GM21381 (cell line): ENCODE measurements at regions not wholly inside any gene's neighbourhood (a gene's known extent, or its start where the extent isn't known, plus 50 kb on each side); places are given as distances from the start of the nearest gene placed in this dataset.
A peak's percentile ranks its signal among the peaks of the same experiment; 100 is the strongest.
"Not testable (repeated sequence)": the region's sequence is repeated elsewhere in the genome, so short reads cannot be mapped to it uniquely, and the experiment has no call there.

Experiments
- ATAC-seq: cut with Tn5 transposase; IDR thresholded peaks from one replicate; pipeline ENCODE4 v1.9.1; 2021; ENCODE audit warnings: mild to moderate bottlenecking, moderate library complexity; ENCODE audit not compliant: unreplicated experiment

DNA sequence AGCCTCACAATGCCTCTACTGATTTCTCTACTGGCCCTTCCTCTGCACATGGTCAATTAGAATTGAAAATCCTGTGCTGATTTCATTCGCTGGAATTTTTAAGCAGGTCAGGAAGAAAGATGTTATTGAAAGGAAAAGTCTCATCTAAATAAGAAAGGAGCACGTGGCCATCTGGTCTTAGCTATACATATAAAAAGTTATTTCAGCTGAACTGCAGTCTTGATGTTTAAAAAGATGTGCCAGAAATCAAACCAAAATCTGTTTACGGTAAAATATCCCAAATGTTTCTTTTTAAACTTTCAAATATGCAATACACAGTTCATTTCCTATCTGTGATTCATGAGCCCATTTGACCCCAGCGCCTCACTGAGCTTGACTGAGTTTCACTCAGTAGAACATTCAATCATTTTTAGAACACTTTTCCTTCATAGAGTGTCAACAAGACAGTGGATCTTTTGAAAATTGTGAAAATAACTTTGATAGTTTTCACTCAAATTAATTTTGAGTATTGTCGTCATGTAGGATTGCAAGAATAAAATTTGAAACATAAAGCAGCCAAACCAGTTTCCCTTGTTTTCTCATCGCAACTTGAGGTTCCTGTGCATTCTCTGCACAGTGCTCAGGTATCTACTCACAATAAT is 293.6 kb downstream of the PTPRC start:
- ATAC-seq = no peak

DNA sequence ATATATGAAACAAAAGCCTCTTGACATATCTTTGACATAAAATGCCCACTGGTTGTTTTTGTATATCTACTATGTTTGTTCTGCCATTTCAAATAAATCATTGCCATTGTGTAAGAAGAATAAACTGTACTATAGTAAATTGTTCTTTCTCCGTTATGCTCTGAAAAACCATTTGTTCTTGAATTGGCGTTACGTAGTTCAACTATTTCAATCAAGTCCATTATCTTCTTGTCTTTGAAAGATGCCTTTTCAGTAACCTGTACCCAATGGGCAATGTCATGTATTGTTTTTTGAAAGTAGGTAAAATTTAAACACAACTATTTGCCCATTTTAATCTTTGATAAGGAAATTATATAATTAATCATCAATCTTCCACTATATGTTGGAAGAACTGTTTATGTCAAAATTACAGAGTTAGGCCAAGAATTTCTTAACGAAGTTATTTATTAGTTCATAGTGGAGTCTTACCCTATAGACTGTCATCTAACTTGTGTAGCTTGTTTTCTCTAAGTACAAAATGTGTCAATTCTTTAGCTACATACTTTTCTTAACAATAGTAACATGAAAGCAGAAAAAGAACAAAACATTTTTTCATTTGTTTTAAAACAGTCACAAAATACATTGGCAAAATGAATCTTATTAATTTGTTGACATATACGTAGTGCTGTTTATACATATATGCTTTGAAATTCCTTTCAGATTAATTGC is 294.8 kb downstream of the PTPRC start:
- no peak for ATAC-seq

- ATAC-seq = no peak
Observed at GRCh38 chr1:198934426-198934825, 295.6 kb downstream of the PTPRC start.

GRCh38 chr1:198934901-198935305 is 296.1 kb downstream of the PTPRC start:
- ATAC-seq = no peak

DNA sequence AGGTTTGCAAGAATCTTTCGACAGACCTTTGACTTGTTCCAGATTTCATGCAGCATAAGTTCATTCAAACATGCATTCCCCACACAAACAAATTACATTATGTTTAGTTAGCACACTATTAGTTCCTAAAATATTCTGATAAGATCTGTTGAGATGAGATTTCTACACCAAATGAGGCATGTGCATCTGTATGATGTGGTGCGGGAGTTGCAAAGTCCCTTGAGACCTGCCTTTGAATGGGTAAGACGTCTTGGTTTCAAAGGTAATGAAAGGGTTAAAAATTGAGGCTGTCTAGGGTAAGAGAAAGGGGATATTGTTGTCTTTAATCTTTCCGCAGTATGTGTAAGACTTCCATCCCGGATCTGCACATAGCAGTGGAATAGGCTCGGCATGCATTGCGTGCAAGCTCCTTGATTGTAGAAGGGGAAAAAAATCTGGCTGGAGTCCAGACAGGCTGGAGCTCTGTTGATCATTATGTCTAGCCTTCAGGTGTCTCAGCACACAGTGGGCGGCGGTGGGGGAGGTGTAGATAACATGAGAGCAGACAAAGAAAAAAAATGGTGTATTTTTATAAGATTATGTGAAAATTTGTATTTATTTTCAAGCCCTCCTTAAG is 296.6 kb downstream of the PTPRC start:
- ATAC-seq = peak; percentile 53

- ATAC-seq = no peak
Observed at GRCh38 chr1:198936371-198937083, 297.7 kb downstream of the PTPRC start.

GRCh38 chr1:198937231-198938031 is 298.6 kb downstream of the PTPRC start:
- ATAC-seq = peak; percentile 82

GRCh38 chr1:198939286-198939685 is 300.4 kb downstream of the PTPRC start:
- no peak for ATAC-seq

DNA sequence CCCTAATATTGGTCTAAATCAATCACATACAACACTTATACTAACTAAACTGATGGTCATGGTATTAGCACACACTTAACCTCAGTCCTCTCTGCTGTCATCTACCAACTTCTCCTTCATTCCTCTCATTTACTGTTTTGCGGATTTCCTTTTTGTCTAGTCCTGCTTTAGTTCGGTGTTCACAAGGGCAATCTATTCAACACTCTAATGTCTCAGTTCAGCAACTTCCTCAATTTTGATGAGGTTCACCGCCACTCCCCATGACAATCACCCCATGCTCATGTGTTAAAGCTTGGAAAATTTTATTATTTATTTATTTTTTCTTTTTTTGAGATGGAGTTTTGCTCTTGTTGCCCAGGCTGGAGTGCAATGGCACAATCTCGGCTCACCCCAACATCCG is 301.1 kb downstream of the PTPRC start:
- no peak for ATAC-seq

GRCh38 chr1:198942466-198942865 is 303.6 kb downstream of the PTPRC start:
- no peak for ATAC-seq

DNA sequence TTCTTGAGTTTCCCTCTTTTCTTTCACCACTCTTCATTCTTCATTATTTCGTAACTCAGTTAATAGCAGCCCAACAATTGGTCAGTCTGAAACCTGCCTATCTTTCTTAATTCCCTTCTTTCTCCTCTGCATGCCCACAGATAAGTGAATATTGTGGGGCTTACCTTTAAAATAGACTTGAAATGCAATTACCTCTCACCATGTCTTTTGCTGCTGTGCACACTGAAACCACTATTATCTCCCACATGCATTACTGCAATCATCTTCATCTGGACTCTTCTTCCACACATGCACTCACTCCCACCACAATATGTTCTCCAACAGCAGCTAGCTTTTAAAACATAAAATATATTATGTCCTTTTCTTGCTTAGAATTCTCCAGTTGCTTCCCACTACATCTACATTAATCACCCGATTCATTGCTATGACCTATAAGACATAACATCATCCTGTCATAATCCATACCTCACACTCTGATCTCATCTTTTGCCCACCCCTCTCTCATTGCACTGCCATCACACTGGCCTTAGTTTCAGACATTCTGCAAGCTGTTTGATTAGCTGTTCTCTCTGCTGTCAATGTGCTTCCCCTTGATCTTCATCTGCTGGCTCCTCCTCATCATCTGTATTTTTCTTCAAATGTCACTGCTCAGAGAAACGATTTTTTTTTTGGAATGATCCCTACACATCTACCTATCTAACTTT is 304.8 kb downstream of the PTPRC start:
- no peak for ATAC-seq

- no peak for ATAC-seq
Observed at GRCh38 chr1:198947456-198947855, 308.6 kb downstream of the PTPRC start.

GRCh38 chr1:198948895-198949659 is 310.2 kb downstream of the PTPRC start:
- no peak for ATAC-seq

DNA sequence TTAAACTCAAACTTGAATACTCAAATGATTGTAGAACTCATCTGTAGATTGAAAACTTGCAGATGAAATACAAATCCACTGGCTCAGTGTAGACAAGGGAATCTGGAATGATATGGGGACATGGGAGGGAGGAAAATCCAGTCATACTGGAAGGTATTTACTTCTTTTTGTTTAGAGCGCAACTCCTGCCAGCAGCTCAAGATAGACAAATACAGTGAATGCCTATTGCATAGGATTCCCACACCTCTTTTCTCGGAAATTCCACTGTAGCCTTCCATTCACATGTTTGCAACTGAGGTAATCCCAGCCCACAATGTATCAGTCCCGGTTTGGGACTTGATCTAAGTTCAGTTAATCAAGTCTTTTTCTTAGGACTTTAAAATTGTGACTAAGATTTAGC is 311.2 kb downstream of the PTPRC start:
- ATAC-seq = no peak

DNA sequence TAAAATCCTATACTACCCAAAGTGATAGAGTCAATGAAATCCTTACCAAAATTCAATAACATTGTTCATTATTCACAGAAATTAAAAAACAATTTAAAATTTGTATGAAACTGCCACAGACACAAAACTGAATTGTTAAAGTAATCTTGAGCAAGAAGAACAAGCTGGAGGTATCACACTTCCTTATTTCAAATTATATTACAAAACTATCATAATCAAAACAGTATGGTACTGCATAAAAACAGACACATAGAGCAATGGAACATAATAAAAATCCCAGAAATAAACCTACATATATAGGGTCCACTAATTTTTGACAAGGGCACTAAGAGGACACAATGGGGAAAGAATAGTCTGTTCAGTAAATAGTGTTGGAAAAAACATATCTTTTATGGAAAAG is 316.2 kb downstream of the PTPRC start:
- ATAC-seq = no peak

DNA sequence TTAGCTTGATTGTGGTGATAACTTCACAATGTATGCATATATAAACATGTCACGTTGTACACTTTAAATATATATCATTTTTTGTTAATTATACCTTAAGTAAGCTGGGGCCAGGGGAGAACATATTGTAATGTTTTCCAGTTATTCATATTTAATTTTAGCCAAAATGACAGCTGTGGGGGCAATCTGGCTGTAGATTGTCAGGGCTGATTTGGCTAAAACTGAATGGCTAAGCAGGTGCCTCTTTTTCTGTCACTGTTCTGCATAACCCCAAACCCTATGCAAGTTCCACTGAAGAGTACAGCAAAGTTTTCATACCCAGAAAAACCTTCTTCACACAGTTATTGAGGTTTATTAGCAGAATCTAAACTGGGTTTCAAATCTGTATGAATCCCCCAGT is 318.2 kb downstream of the PTPRC start:
- no peak for ATAC-seq

GRCh38 chr1:198959032-198959431 is 320.2 kb downstream of the PTPRC start:
- ATAC-seq = no peak

DNA sequence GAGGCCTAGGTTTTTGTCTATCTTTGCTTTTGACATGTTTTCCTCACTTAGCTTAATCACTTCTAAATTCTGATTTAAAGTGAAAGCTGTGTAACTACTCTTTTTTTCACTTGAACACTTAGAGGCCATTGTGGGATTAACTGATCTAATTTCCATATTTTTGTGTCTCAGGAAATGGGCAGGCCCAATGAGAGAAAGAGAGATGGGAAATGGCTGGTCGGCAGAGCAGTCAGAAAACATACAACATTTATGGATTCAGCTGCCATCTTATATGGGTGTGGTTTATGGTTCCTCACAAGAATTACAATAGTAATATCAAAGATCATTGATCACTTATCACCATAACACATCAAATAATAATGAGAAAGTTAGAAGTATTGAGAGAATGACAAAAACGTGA is 320.8 kb downstream of the PTPRC start:
- ATAC-seq = no peak

GRCh38 chr1:198963796-198964195 is 325.0 kb downstream of the PTPRC start:
- ATAC-seq = not testable (repeated sequence)
